HG03439 (cell line): ENCODE measurements at regions not wholly inside any gene's neighbourhood (a gene's known extent, or its start where the extent isn't known, plus 50 kb on each side); places are given as distances from the start of the nearest gene placed in this dataset.
"Not testable (repeated sequence)": the region's sequence is repeated elsewhere in the genome, so short reads cannot be mapped to it uniquely, and the experiment has no call there.

Experiments used
- ATAC-seq: cut with Tn5 transposase; IDR thresholded peaks from one replicate; pipeline ENCODE4 v1.9.1; 2021; ENCODE audit warnings: mild to moderate bottlenecking, moderate library complexity; ENCODE audit not compliant: unreplicated experiment

- ATAC-seq = no peak
Observed at GRCh38 chr10:64374346-64374745, 853.1 kb downstream of the REEP3 start.

GRCh38 chr10:64376167-64376566 lies 855.0 kb downstream of the REEP3 start:
- no peak for ATAC-seq

- no peak for ATAC-seq
Observed at GRCh38 chr10:64379898-64380297, 858.7 kb downstream of the REEP3 start.

GRCh38 chr10:64385355-64385754 lies 864.2 kb downstream of the REEP3 start:
- ATAC-seq = no peak

GRCh38 chr10:64394744-64395143 lies 873.5 kb downstream of the REEP3 start:
- ATAC-seq = no peak

GRCh38 chr10:64396105-64396708 lies 875.0 kb downstream of the REEP3 start:
- ATAC-seq = no peak

- no peak for ATAC-seq
Observed at GRCh38 chr10:64397125-64397524, 875.9 kb downstream of the REEP3 start.

- no peak for ATAC-seq
Observed at GRCh38 chr10:64408391-64409183, 887.4 kb downstream of the REEP3 start.

- ATAC-seq = no peak
Observed at GRCh38 chr10:64409349-64409748, 888.1 kb downstream of the REEP3 start.

GRCh38 chr10:64416011-64416410 lies 894.8 kb downstream of the REEP3 start:
- ATAC-seq = no peak

GRCh38 chr10:64419461-64419860 lies 898.3 kb downstream of the REEP3 start:
- ATAC-seq = no peak

GRCh38 chr10:64426745-64427144 lies 905.5 kb downstream of the REEP3 start:
- no peak for ATAC-seq

GRCh38 chr10:64430690-64431323 lies 909.6 kb downstream of the REEP3 start:
- no peak for ATAC-seq

- not testable (repeated sequence) for ATAC-seq
Observed at GRCh38 chr10:64441872-64442271, 920.7 kb downstream of the REEP3 start.

GRCh38 chr10:64444163-64444562 lies 923.0 kb downstream of the REEP3 start:
- ATAC-seq = no peak

GRCh38 chr10:64444564-64444963 lies 923.4 kb downstream of the REEP3 start:
- ATAC-seq = no peak

GRCh38 chr10:64449603-64450002 lies 928.4 kb downstream of the REEP3 start:
- ATAC-seq = no peak

GRCh38 chr10:64450312-64450711 lies 929.1 kb downstream of the REEP3 start:
- ATAC-seq = no peak

GRCh38 chr10:64454962-64455361 lies 933.8 kb downstream of the REEP3 start:
- ATAC-seq = no peak

- ATAC-seq = no peak
Observed at GRCh38 chr10:64458306-64458705, 937.1 kb downstream of the REEP3 start.

GRCh38 chr10:64463406-64463805 lies 942.2 kb downstream of the REEP3 start:
- ATAC-seq = no peak

GRCh38 chr10:64465653-64466052 lies 944.5 kb downstream of the REEP3 start:
- no peak for ATAC-seq
